Posterior vena cava (tissue), 2 donors: ENCODE measurements at regions not wholly inside any gene's neighbourhood (a gene's known extent, or its start where the extent isn't known, plus 50 kb on each side); places are given as distances from the start of the nearest gene placed in this dataset.
"Not testable (repeated sequence)": the region's sequence is repeated elsewhere in the genome, so short reads cannot be mapped to it uniquely, and the experiment has no call there.

ENCODE experiments used
- DNase-seq: peaks from one replicate; pipeline ENCODE4 v3.0.0-alpha.2; 2020; ENCODE audit warnings: low spot score
- intact Hi-C, 2 donors: fragments of 100-400 bp; cut with DNase I; formaldehyde crosslinking; loops; one replicate each; pipeline versions ENCODE4 v1.14.1 to v1.14.2; 2022 to 2023
- donor health status: DM: yes; HTN: yes; CAD: no.
- donor health status: DM: yes; HTN: yes; CAD: no.

- no peak for DNase-seq
- intact Hi-C loops = no loop called here
Observed at GRCh38 chr1:68767941-68768340, 271.1 kb upstream of the DEPDC1 start.

DNA sequence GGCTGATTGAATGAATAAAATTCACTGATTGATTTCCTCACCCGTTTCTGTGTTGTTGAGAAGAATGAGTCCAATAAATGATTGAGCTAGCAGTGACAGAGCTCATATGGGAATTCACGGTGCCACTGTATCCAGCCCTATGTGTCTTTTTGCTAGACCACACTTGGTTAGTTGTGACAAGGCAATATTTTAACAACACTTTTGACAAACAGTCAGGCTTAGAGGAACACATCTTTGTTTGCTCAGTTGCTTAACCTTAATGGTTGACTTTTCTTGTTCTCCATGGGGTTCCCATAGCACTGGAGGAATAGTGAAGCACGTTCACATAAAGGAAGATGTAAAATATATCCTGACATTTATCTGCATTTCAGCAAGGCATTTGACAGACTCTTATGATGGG is 273.9 kb upstream of the DEPDC1 start:
- intact Hi-C loops = no loop called here
- no peak for DNase-seq

GRCh38 chr1:68777851-68778250 is 281.0 kb upstream of the DEPDC1 start:
- DNase-seq = no peak
- intact Hi-C loops = no loop called here

DNA sequence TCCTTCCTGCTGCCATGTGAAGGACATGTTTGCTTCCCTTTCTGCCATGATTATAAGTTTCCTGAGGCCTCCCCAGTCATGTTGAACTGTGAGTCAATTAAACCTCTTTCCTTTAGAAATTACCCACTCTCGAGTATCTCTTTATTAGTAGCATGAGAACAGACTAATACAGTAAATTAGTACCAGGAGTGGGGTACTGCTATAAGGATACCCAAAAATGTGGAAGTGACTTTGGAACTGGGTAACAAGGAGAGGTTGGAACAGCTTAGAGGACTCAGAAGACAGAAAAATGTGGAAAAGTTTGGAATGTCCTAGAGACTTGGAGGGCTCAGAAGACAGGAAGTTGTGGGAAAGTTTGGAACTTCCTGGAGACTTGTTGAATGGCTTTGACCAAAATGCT is 283.0 kb upstream of the DEPDC1 start:
- DNase-seq, intact Hi-C loops: not testable (repeated sequence)

GRCh38 chr1:68780919-68781318 is 284.0 kb upstream of the DEPDC1 start:
- intact Hi-C loops = no loop called here

GRCh38 chr1:68782890-68783289 is 286.0 kb upstream of the DEPDC1 start:
- DNase-seq = no peak
- intact Hi-C loops = no loop called here

More at GRCh38 chr1:68780919-68781318, 284.0 kb upstream of the DEPDC1 start:
- DNase-seq = no peak

- DNase-seq = no peak
- intact Hi-C loops = no loop called here
Observed at GRCh38 chr1:68785328-68785727, 288.4 kb upstream of the DEPDC1 start.

DNA sequence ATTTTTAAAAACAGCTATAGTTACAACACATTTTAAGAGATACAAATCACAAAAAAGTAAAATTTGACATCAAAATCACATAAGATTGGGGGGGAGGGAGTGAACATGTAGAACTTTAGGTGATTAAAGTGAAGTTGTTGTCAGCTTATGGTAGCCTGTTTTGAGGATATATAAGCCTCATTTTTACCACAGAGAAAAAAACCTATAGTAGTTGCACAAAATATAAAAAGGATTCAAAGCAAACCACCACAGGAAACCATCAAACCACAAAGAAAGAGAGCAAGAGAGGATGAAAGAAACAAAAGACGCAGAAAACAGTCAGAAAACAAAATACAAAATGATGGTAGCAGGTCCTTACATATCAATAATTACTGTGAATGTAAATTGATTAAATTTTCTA is 291.9 kb upstream of the DEPDC1 start:
- intact Hi-C loops = no loop called here
- no peak for DNase-seq

DNA sequence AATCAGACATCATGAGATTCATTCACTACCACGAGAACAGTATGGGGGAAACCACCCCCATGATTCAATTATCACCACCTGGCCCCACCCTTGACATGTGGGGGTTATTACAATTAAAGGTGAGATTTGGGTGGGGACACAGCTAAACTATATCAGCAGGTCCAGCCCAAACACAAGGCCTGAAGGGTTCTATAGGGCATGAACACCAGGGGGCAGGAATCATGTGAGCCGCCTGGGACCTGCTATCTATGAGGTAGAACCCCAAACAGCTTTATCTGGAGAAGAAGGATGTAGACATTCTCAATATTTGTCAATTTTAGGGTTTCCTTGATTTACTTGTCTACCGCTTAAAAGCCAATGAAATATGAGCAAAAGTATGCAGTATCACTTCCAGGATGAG is 294.9 kb upstream of the DEPDC1 start:
- no peak for DNase-seq
- intact Hi-C loops = no loop called here

DNA sequence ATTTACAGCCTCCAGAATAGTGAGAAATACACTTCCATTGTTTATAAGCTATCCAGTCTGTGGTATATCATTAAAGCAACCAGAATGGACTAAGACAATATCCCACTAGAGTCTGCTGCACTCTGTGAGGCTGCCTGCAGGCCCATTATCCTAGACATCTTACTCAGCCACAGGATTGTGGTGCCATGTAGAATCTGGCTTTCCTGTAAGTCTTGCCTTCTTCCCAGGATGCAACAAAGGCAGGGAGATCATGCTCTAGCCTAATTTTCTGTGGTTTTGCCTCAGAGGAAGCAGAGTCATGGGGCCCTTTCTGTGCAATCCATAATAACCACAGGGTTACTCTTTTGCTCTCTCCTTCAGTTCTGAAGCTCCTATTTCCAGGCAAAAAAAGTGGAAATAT is 299.1 kb upstream of the DEPDC1 start:
- intact Hi-C loops = no loop called here
- DNase-seq = no peak

DNA sequence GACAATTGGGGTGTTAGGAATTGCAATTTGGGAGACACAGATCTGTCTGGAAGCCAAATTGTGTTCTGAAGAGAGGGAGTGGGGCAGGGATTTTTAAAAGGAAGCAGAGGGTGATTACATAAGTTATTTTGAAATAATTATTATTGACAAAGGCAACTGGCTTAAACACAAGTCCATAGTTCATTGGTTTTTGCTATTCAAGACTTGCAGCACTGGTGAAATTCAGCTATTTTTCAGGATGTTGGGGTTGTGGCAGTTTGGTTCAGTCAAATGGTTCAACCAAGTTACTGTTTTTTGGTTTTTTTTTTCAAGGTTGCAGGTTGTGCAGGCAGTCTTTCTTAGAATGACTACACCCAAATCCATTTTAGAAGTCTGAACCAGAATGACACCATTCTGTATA is 300.0 kb upstream of the DEPDC1 start:
- no peak for DNase-seq
- intact Hi-C loops = no loop called here

DNA sequence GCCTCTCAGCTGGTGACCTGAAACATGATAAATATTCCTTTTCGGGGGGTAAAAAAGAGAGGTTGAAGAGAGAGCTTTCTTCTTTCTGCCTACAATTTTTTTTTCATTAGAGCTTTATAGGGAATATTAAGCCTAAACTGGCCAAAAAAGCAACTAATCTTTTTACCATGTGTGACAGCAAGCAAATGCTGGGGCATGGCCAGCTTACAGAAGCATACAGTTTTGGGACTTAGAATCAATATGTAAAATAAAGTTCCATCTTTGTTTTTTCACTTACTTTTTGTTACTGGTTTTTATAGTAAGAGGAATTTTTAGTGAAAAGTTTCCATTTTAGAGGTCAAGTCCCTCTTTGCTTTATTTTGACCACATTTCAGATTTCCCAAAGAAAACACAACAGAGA is 301.2 kb upstream of the DEPDC1 start:
- no peak for DNase-seq
- intact Hi-C loops = no loop called here

DNA sequence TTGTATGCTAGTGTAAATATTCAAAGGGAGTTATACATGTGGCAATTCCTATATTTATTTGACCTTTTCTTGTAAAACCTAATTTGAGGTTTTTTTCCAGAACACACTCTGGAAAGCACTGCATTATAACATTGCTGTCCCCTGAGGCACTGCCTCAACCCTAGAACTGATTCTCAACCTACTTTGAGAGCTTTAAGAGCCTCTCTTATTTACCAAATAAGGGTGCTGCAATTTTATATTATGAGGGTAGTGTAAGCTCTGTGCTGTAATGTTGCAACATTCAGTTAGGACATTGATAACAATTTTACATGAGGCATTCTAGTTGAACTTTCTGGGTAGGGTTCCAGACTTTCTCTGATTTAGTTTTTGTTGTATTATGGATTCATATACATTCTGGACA is 302.2 kb upstream of the DEPDC1 start:
- intact Hi-C loops = no loop called here

DNA sequence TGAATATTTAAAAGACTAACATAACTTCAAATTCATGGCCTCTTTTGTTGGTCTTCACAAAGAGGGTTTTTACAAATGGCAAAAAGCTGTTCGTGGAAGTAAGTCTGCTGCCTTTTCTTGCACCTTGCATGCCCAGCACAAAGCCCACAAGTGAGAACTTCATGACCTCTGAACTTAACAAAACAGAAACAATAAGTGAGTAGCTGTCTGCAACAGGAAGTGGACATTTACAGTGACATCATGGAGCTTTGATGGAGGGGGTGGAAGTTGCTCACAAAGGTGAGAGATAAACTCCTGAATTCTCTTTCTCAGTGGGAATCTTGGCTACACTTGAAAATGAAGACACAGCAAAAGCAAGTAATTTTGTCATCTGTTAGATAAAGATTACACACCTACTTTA is 303.3 kb upstream of the DEPDC1 start:
- DNase-seq = no peak
- intact Hi-C loops = no loop called here

More for the DNA sequence above, 302.2 kb upstream of the DEPDC1 start:
- no peak for DNase-seq

GRCh38 chr1:68801440-68801839 is 304.6 kb upstream of the DEPDC1 start:
- intact Hi-C loops = no loop called here
- no peak for DNase-seq

DNA sequence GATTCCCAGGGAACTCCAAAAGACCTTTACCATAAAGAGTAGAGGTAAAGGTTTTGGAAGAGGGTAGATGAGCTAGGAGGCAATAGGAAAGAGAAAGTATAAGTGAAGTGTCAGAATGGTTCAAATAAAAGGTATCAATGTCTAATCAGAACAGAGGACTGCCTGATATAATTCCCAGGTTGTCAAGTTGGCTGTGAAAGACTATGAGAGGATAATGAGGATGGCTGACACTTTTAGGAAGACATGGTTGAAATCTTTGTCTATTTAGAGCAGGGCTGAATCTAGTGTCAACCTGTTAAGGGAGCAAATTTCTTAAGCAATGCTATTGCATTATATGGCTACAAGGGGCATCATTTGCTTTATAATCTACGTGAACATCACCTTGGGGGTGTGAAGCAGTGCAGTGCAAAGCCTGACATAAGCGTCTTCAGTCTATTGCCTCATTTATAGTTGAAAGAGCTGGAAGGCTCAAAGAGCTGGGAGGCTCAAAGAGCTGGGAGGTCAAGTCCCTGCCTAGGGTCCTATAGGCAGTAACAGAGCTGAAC is 308.3 kb upstream of the DEPDC1 start:
- no peak for DNase-seq
- intact Hi-C loops = no loop called here

GRCh38 chr1:68808351-68808750 is 311.5 kb upstream of the DEPDC1 start:
- DNase-seq = no peak
- intact Hi-C loops = no loop called here

DNA sequence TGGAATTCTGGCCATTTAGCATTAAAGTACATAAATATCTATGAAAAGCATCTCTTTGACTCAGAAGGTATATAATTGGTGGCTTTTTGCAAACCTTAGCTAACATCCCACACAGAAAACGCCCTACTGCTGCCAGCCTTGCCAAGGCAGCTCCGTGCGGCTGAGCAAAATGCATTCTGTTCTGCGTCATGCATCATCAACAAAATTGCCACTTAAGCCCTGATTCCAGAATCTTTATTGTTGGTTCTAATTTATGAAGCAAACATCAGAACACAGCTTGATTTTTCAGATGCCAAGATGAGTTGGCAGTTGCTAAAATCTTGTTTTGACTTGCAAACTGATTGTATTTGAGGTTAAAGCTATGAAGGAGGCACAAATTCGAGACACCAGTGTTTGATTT is 314.9 kb upstream of the DEPDC1 start:
- intact Hi-C loops = no loop called here
- no peak for DNase-seq

- DNase-seq = no peak
- intact Hi-C loops = no loop called here
Observed at GRCh38 chr1:68812333-68812732, 315.5 kb upstream of the DEPDC1 start.

GRCh38 chr1:68814067-68814466 is 317.2 kb upstream of the DEPDC1 start:
- DNase-seq = no peak
- intact Hi-C loops = no loop called here

DNA sequence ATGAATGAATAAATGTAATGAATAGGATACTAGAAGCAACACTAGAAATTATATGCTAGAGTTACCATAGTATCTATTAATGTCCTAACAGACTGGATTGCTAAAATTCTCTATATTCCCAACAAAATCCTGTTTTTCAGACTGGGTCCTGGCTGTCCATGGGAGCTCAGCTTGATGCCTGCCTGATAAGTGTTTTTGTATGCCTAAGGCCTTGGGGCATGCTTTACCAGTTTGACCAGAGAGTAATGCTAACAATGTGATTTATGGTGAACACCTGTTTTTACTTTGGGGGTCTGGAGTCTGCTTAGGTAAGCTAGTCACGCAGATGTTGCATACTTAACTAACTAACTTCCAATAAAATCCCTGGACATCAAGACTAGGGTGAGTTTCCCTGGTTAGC is 318.8 kb upstream of the DEPDC1 start:
- intact Hi-C loops = no loop called here

GRCh38 chr1:68817505-68818210 is 320.8 kb upstream of the DEPDC1 start:
- DNase-seq, intact Hi-C loops: not testable (repeated sequence)

More for the DNA sequence above, 318.8 kb upstream of the DEPDC1 start:
- DNase-seq = no peak
